Ascending aorta (tissue), 2 donors: ENCODE measurements at regions not wholly inside any gene's neighbourhood (a gene's known extent, or its start where the extent isn't known, plus 50 kb on each side); places are given as distances from the start of the nearest gene placed in this dataset.

Source experiments
- DNase-seq, 2 donors: peaks; one replicate each; pipeline ENCODE4 v3.0.0-alpha.2; 2019; ENCODE audit warnings: low spot score in 2 of 2
- H3K27ac ChIP-seq, 2 donors: fragments of 200-600 bp; sonication (generic); one replicate each; pipeline ENCODE4 v1.5.1; 2016 to 2017; ENCODE audit warnings: mild to moderate bottlenecking in 1 of 2
- H3K27me3 ChIP-seq: fragments of 200-600 bp; sonication (generic); one replicate; pipeline ENCODE4 v1.5.1; 2017
- H3K36me3 ChIP-seq, 2 donors: fragments of 200-600 bp; sonication (generic); one replicate each; pipeline ENCODE4 v1.5.1; 2016
- H3K4me1 ChIP-seq, 2 donors: fragments of 200-600 bp; sonication (generic); one replicate each; pipeline ENCODE4 v1.5.1; 2016 to 2017; ENCODE audit warnings: mild to moderate bottlenecking in 1 of 2
- H3K4me3 ChIP-seq, 2 donors: fragments of 200-600 bp; sonication (generic); one replicate each; pipeline ENCODE4 v1.5.1; 2016 to 2017; ENCODE audit warnings: mild to moderate bottlenecking in 1 of 2
- H3K9me3 ChIP-seq, 2 donors: fragments of 200-600 bp; sonication (generic); one replicate each; pipeline ENCODE4 v1.5.1; 2016
- intact Hi-C: fragments of 100-400 bp; cut with DNase I; formaldehyde crosslinking; loops from one replicate; pipeline ENCODE4 v1.15.1; 2023
- TF ChIP-seq, protein P1 (sequence below), 3 experiments: fragments of 200-600 bp in 2 of 3; fragments of 450-650 bp in 1 of 3; sonication (generic) in 2 of 3; IDR thresholded peaks; one replicate each; pipeline ENCODE4 v1.5.1; 2016 to 2019; ENCODE audit warnings: antibody characterized with exemption in 3 of 3, mild to moderate bottlenecking in 1 of 3, moderate library complexity in 1 of 3

DNA sequence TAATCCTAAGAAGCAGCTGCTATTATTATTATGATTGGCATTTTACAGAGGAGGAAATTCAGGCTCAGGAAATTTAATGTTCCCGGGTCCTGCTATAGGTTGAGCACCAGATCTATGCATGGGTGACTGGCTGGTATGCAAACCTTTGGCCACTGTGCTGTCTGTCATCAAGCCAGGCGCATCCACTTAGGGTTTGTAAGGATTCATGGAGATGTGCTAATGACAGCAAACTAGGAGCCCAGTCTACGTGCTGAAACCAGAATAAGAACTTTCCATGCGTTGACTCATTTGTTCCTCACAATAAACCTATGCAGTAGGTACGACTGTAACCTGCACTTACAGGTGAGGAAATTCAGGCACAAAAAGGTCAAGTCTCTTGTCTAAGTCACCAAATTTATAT lies 64.5 kb upstream of the ZMIZ1 start:
- H3K9me3 ChIP-seq = no peaks in the 10 kb centered on the region
- no peaks in the 10 kb centered on the region for H3K36me3 ChIP-seq
- no peak overlapping the region for H3K27ac ChIP-seq
- intact Hi-C loops = no loop called here
- DNase-seq = no peak
- no peaks in the 10 kb centered on the region for H3K4me1 ChIP-seq
- H3K4me3 ChIP-seq = no peak overlapping the region
- no peaks in the 10 kb centered on the region for H3K27me3 ChIP-seq
- TF ChIP-seq, protein P1, sequence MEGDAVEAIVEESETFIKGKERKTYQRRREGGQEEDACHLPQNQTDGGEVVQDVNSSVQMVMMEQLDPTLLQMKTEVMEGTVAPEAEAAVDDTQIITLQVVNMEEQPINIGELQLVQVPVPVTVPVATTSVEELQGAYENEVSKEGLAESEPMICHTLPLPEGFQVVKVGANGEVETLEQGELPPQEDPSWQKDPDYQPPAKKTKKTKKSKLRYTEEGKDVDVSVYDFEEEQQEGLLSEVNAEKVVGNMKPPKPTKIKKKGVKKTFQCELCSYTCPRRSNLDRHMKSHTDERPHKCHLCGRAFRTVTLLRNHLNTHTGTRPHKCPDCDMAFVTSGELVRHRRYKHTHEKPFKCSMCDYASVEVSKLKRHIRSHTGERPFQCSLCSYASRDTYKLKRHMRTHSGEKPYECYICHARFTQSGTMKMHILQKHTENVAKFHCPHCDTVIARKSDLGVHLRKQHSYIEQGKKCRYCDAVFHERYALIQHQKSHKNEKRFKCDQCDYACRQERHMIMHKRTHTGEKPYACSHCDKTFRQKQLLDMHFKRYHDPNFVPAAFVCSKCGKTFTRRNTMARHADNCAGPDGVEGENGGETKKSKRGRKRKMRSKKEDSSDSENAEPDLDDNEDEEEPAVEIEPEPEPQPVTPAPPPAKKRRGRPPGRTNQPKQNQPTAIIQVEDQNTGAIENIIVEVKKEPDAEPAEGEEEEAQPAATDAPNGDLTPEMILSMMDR (IDR thresholded peaks at IDR 0.05) = no peak

DNA sequence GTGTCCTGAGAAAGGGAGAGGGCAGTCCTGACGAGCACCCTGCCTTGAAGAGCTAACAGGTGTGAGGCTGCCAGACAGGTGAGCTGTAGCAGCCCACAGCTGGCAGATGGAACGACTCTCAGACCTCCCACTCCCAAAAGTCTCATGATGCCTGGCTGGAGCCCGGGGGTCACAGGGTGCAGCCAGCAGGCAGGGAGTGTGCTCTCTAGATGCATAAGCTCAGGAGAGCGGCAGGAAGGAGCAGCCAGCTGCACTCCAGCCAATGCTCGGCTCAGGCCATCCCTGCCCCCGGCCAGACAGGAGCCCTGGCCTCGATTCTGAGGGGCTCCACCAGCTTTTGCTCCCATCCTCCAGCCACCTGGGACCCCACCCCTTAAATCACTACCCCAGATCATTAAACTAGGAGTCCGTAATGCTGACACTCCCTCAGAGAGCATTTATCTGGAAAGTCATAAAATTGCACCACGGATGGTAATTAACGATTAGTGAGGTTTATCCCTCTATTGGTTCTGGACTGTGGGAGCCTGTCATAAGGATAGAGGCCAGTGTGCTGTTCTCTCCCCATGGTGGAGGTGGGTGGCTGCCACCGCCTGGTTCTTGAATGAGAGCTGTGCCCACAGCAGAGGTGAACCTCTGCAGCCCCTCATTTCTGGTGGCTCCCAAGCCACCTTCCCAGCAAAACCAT lies 63.5 kb upstream of the ZMIZ1 start:
- H3K4me1 ChIP-seq = no peaks in the 10 kb centered on the region
- intact Hi-C loops = no loop called here
- H3K27me3 ChIP-seq = no peaks in the 10 kb centered on the region
- H3K27ac ChIP-seq = no peak overlapping the region
- no peak overlapping the region for H3K4me3 ChIP-seq
- no peak for DNase-seq
- no peaks in the 10 kb centered on the region for H3K36me3 ChIP-seq
- H3K9me3 ChIP-seq = no peaks in the 10 kb centered on the region
- TF ChIP-seq, protein P1 (IDR thresholded peaks at IDR 0.05) = no peak

DNA sequence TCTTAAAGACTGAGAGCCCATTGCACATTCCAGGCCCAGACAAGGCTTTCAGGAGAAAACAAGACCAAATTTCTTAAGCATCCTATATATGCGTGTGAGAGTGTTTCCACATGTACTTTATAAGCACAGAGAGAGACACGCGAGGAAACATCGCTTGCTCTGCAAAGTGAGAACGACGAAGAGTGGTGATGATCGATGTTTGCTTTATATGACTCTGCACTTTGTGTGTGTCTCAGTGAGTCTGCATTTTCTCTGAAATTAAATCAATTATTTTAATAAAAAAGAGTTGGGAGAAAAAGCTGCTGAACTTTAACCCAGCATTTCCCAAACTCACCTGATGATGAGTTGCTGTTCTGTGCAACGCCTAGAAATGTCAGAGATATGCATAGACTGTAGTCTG lies 61.7 kb upstream of the ZMIZ1 start:
- no peaks in the 10 kb centered on the region for H3K27me3 ChIP-seq
- intact Hi-C loops = no loop called here
- no peak overlapping the region for H3K4me3 ChIP-seq
- TF ChIP-seq, protein P1 (IDR thresholded peaks at IDR 0.05) = no peak
- DNase-seq = no peak
- no peaks in the 10 kb centered on the region for H3K4me1 ChIP-seq
- no peaks in the 10 kb centered on the region for H3K36me3 ChIP-seq
- no peaks in the 10 kb centered on the region for H3K9me3 ChIP-seq
- no peak overlapping the region for H3K27ac ChIP-seq

DNA sequence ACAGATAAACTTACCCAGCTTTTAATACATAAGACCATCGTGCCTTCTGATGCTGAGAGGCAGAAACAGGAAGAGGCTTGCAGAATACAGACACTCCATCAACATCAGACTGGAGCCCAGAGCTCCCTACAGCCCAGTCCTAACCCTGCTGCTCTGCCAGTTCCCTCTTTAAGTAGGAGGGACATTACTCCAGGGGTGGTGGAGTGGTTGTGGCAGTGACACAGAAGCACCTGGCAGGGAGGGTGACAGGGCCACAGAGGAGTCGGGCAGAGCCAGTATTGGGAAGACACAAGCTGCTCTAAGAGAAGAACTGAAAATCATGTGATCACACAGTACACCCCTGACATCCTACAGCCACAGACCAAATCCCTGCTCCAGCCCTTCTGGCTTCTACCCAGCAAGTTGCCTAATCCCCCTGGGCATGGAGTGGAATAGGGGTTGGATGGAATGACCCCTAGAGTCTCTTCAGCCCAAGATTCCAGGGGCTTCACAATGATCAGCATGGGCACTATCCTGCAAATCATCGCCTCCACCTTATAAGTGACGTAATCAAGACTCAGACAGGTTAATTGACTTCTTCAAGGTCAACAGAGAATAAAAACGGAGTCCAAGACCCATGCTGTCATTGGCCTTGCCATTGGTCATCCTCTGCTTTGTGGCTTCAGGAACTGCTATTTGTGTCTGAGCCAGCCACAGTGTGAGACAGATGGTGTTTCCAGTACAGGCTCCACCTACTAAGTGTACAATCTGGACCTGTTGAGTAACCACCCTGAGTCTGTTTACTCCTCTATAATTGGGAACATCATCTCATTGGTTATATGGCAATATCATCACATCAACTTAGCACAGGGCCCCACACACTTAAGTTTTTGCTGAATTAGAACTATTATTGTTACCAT lies 61.1 kb upstream of the ZMIZ1 start:
- H3K27me3 ChIP-seq = no peaks in the 10 kb centered on the region
- intact Hi-C loops = no loop called here
- TF ChIP-seq, protein P1 (IDR thresholded peaks at IDR 0.05) = no peak
- H3K27ac ChIP-seq = no peak overlapping the region
- H3K36me3 ChIP-seq = no peaks in the 10 kb centered on the region
- no peak for DNase-seq
- H3K4me1 ChIP-seq = no peaks in the 10 kb centered on the region
- H3K4me3 ChIP-seq = no peak overlapping the region
- H3K9me3 ChIP-seq = no peaks in the 10 kb centered on the region

DNA sequence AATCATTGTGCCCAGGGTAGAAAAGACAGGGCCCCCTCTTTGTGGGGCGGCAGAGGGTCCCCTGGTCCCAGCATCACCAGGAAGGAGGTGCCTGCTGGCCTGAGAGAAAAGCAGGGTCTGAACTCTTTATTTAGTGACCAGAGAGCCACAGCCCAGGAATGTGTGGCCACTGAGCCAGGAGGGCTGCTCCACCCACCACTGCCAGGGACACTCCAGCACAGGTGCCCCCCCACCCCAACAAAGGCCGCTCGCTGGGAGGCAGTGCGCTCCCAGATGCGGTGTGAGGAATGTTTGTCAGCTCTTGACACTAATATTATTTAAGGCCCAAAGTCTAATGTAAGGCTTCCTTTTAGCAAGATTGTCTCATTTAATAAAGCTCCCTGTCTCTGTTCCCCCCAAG lies 59.6 kb upstream of the ZMIZ1 start:
- Histone ChIP-seq H3K4me3 (no peak overlapping the region), H3K9me3 (no peaks in the 10 kb centered on the region), H3K4me1 (no peaks in the 10 kb centered on the region), H3K27ac (no peak overlapping the region), H3K36me3 (no peaks in the 10 kb centered on the region), H3K27me3 (no peaks in the 10 kb centered on the region)
- intact Hi-C loops = no loop called here
- TF ChIP-seq, protein P1 (IDR thresholded peaks at IDR 0.05) = no peak
- DNase-seq = no peak
